ENCODE measurements at regions not wholly inside any gene's neighbourhood (a gene's known extent, or its start where the extent isn't known, plus 50 kb on each side); places are given as distances from the start of the nearest gene placed in this dataset.

DNA sequence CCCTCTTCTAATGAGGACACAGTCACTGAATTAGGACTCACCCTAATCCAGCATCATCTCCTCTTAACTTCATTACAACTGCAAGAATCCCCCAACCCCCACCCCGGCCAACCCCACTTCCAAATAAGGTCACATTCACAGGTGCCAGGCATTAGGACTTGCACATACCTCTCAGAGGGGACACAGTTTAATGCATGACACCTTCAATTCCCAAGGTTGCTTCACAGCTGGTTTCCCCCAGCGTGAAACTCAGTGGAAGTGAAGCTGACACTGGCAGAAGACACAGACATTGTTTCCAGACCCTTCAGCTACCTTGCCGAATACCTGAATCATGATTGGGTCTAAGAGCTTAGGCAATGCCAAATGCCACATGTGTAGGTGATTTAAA is 217.0 kb upstream of the DYNLRB2 start:
- H3K9me3 ChIP-seq (ENCODE audit: control insufficient read depth, insufficient read depth, low read depth, low read length): no peaks in the 10 kb centered on the region
- ChIA-PET POLR2A (no interaction called here), CTCF (interaction anchor here (0.5 kb wide), 1 partner anchor 9 kb away, joined by 3 read pairs; no protein-coding TSS in a partner anchor)
- no peaks in the 10 kb centered on the region for H3K27me3 ChIP-seq (ENCODE audit: control insufficient read depth, insufficient read depth, low read length)
- ATAC-seq: no peak
- intact Hi-C loops (cut with micrococcal nuclease; ENCODE audit: unreplicated experiment) (no loop called here), in situ Hi-C loops (cut with HindIII; ENCODE audit: low pct_unique_long_range_greater_than_20kb, low sequenced_read_pairs) (no loop called here)
- DNase-seq (ENCODE audit: low read depth, low spot score): no peak
- no peaks in the 10 kb centered on the region for H3K36me3 ChIP-seq (ENCODE audit: control insufficient read depth, insufficient read depth, low read length)
- H3K27ac ChIP-seq (ENCODE audit: low read length): no peak overlapping the region
- no peaks in the 10 kb centered on the region for H3K4me1 ChIP-seq (ENCODE audit: control insufficient read depth, insufficient read depth, low read length)
- H3K4me3 ChIP-seq (ENCODE audit: low read depth in 2 of 2, low read length in 2 of 2): no peak overlapping the region
- TF ChIP-seq, protein P1, sequence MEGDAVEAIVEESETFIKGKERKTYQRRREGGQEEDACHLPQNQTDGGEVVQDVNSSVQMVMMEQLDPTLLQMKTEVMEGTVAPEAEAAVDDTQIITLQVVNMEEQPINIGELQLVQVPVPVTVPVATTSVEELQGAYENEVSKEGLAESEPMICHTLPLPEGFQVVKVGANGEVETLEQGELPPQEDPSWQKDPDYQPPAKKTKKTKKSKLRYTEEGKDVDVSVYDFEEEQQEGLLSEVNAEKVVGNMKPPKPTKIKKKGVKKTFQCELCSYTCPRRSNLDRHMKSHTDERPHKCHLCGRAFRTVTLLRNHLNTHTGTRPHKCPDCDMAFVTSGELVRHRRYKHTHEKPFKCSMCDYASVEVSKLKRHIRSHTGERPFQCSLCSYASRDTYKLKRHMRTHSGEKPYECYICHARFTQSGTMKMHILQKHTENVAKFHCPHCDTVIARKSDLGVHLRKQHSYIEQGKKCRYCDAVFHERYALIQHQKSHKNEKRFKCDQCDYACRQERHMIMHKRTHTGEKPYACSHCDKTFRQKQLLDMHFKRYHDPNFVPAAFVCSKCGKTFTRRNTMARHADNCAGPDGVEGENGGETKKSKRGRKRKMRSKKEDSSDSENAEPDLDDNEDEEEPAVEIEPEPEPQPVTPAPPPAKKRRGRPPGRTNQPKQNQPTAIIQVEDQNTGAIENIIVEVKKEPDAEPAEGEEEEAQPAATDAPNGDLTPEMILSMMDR (IDR thresholded peaks at IDR 0.05): no peak
- TF ChIP-seq TCF7L2 (IDR thresholded peaks at IDR 0.05; ENCODE audit: low read depth, low read length): no peak
- TF ChIP-seq POLR2AphosphoS5 (IDR thresholded peaks at IDR 0.05; ENCODE audit: low read depth, low read length): no peak
- TF ChIP-seq, protein P2, sequence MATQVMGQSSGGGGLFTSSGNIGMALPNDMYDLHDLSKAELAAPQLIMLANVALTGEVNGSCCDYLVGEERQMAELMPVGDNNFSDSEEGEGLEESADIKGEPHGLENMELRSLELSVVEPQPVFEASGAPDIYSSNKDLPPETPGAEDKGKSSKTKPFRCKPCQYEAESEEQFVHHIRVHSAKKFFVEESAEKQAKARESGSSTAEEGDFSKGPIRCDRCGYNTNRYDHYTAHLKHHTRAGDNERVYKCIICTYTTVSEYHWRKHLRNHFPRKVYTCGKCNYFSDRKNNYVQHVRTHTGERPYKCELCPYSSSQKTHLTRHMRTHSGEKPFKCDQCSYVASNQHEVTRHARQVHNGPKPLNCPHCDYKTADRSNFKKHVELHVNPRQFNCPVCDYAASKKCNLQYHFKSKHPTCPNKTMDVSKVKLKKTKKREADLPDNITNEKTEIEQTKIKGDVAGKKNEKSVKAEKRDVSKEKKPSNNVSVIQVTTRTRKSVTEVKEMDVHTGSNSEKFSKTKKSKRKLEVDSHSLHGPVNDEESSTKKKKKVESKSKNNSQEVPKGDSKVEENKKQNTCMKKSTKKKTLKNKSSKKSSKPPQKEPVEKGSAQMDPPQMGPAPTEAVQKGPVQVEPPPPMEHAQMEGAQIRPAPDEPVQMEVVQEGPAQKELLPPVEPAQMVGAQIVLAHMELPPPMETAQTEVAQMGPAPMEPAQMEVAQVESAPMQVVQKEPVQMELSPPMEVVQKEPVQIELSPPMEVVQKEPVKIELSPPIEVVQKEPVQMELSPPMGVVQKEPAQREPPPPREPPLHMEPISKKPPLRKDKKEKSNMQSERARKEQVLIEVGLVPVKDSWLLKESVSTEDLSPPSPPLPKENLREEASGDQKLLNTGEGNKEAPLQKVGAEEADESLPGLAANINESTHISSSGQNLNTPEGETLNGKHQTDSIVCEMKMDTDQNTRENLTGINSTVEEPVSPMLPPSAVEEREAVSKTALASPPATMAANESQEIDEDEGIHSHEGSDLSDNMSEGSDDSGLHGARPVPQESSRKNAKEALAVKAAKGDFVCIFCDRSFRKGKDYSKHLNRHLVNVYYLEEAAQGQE (IDR thresholded peaks at IDR 0.05; ENCODE audit: insufficient read depth in 1 of 2, low read depth in 2 of 2, low read length in 1 of 2): no peak
- no peak for TF ChIP-seq SIN3A (IDR thresholded peaks at IDR 0.05; ENCODE audit: borderline replicate concordance, insufficient read depth, low read depth, low read length)
- BruUV-seq (replicated peaks): no TSS peak

DNA sequence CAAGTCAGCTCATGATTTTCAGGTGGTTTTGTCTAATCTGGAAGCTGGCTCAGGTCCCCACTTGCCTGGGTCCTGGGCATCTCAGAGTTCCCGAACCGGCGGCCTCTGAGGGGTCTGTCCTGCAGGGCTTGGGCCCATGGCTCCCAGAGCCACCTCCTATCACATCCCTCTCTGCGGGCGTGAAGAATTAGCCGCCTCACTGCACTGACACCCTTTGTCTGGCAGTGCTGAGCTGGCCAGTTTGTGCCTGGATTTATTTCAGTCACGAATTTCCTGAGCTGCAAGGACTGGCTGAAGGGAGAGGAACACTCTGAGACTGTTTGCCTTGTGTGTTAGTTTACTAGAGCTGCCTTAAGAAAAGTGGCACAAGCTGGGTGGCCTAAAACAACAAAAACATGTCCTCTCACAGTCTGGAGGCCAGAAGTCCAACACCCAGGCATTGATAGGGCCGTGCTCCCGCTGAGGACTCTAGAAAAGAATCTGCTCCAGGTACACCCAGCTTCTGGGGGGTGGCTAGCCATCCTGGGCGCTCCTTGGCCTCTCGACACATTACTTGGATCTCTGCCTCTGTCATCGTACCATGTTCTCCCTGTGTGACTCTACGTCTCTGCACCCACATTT is 217.5 kb upstream of the DYNLRB2 start:
- intact Hi-C loops (cut with micrococcal nuclease; ENCODE audit: unreplicated experiment): no loop called here
- ATAC-seq: no peak
- in situ Hi-C loops (cut with HindIII; ENCODE audit: low pct_unique_long_range_greater_than_20kb, low sequenced_read_pairs): no loop called here
- no peak for DNase-seq (ENCODE audit: low read depth, low spot score)
- H3K9me3 ChIP-seq (ENCODE audit: control insufficient read depth, insufficient read depth, low read depth, low read length): no peaks in the 10 kb centered on the region
- BruUV-seq (replicated peaks): no TSS peak
- H3K4me1 ChIP-seq (ENCODE audit: control insufficient read depth, insufficient read depth, low read length): no peaks in the 10 kb centered on the region
- POLR2A ChIA-PET: no interaction called here
- no peak overlapping the region for H3K4me3 ChIP-seq (ENCODE audit: low read depth in 2 of 2, low read length in 2 of 2)
- H3K27me3 ChIP-seq (ENCODE audit: control insufficient read depth, insufficient read depth, low read length): no peaks in the 10 kb centered on the region
- TF ChIP-seq, protein P1 (IDR thresholded peaks at IDR 0.05): no peak
- no peak for TF ChIP-seq TCF7L2 (IDR thresholded peaks at IDR 0.05; ENCODE audit: low read depth, low read length)
- TF ChIP-seq POLR2AphosphoS5 (IDR thresholded peaks at IDR 0.05; ENCODE audit: low read depth, low read length): no peak
- TF ChIP-seq, protein P2 (IDR thresholded peaks at IDR 0.05; ENCODE audit: insufficient read depth in 1 of 2, low read depth in 2 of 2, low read length in 1 of 2): no peak
- no peak for TF ChIP-seq SIN3A (IDR thresholded peaks at IDR 0.05; ENCODE audit: borderline replicate concordance, insufficient read depth, low read depth, low read length)
- H3K36me3 ChIP-seq (ENCODE audit: control insufficient read depth, insufficient read depth, low read length): no peaks in the 10 kb centered on the region
- CTCF ChIA-PET: interaction anchor here (0.5 kb wide), 1 partner anchor 8 kb away, joined by 3 read pairs; no protein-coding TSS in a partner anchor
- H3K27ac ChIP-seq (ENCODE audit: low read length): no peak overlapping the region
